ENCODE measurements at regions not wholly inside any gene's neighbourhood (a gene's known extent, or its start where the extent isn't known, plus 50 kb on each side); places are given as distances from the start of the nearest gene placed in this dataset.

DNA sequence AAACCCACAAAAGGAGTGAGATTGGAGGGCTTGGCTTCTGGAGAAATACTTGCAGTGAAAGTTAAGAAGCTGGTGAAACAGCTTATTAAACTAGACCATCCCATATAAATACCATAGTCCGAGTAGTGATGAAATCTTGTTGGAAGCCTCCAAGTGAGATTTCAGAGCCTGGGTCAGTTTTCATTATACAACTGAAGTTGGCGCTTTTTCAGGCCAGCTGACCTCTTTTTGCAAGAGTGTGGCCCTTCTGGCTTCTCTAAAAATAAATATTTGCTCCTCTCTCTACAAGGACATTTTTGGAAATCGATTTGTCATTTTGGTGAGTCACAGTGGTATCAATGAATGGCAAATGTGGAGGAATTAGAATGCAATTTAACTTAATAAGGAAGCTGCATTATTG lies 51.2 kb upstream of the THRB start:
- TF ChIP-seq, protein P1, sequence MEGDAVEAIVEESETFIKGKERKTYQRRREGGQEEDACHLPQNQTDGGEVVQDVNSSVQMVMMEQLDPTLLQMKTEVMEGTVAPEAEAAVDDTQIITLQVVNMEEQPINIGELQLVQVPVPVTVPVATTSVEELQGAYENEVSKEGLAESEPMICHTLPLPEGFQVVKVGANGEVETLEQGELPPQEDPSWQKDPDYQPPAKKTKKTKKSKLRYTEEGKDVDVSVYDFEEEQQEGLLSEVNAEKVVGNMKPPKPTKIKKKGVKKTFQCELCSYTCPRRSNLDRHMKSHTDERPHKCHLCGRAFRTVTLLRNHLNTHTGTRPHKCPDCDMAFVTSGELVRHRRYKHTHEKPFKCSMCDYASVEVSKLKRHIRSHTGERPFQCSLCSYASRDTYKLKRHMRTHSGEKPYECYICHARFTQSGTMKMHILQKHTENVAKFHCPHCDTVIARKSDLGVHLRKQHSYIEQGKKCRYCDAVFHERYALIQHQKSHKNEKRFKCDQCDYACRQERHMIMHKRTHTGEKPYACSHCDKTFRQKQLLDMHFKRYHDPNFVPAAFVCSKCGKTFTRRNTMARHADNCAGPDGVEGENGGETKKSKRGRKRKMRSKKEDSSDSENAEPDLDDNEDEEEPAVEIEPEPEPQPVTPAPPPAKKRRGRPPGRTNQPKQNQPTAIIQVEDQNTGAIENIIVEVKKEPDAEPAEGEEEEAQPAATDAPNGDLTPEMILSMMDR (conservative IDR thresholded peaks at IDR 0.05; ENCODE audit: low read depth, low read length) = no peak
- TF ChIP-seq POLR2A (IDR thresholded peaks at IDR 0.05; ENCODE audit: low read depth, low read length) (no peak), USF2 (IDR thresholded peaks at IDR 0.05; ENCODE audit: low read depth, low read length) (no peak), MAFK (IDR thresholded peaks at IDR 0.05; ENCODE audit: low read depth, low read length) (no peak), CEBPB (IDR thresholded peaks at IDR 0.05; ENCODE audit: low read depth, low read length) (no peak)
